OCI-LY7 (cell line): ENCODE measurements at regions not wholly inside any gene's neighbourhood (a gene's known extent, or its start where the extent isn't known, plus 50 kb on each side); places are given as distances from the start of the nearest gene placed in this dataset.

Experiments used
- CTCF ChIP-seq: fragments of 200-600 bp; sonication (generic); conservative IDR thresholded peaks from 2 replicates; pipeline ENCODE4 v1.5.1; 2014; ENCODE audit warnings: mild to moderate bottlenecking, antibody characterized with exemption, low read length, moderate library complexity, mixed read lengths
- EZH2phosphoT487 ChIP-seq: fragments of 200-600 bp; sonication (generic); IDR thresholded peaks from 2 replicates; pipeline ENCODE4 v1.6.1; 2018; ENCODE audit warnings: low read depth, borderline replicate concordance, mild to moderate bottlenecking, mixed run types, antibody characterized with exemption, low read length, moderate library complexity, mixed read lengths

GRCh38 chr20:23146857-23147637, 60.9 kb upstream of the CD93 start:
- no peak for TF ChIP-seq CTCF
- TF ChIP-seq EZH2phosphoT487 = no peak
